Trophoblast cell (in vitro differentiated cells and primary cell): ENCODE measurements at regions not wholly inside any gene's neighbourhood (a gene's known extent, or its start where the extent isn't known, plus 50 kb on each side); places are given as distances from the start of the nearest gene placed in this dataset.
A peak's percentile ranks its signal among the peaks of the same experiment; 100 is the strongest.

ENCODE experiments used
- DNase-seq, 2 donors: peaks; one replicate each; pipeline ENCODE4 v3.0.0-alpha.2; 2016
- H2AFZ ChIP-seq: 2 replicates; pipeline ENCODE4 v1.6.1; 2013; ENCODE audit warnings: low read length, moderate library complexity, mild to moderate bottlenecking; ENCODE audit not compliant: insufficient read depth, poor library complexity
- H2AK5ac ChIP-seq: 2 replicates; pipeline ENCODE4 v1.6.1; 2013; ENCODE audit warnings: mild to moderate bottlenecking, low read length
- H2BK120ac ChIP-seq: 2 replicates; pipeline ENCODE4 v1.6.1; 2013; ENCODE audit warnings: low read length, mild to moderate bottlenecking, moderate library complexity; ENCODE audit not compliant: insufficient read depth, poor library complexity
- H2BK12ac ChIP-seq: 2 replicates; pipeline ENCODE4 v1.6.1; 2013; ENCODE audit warnings: mild to moderate bottlenecking, low read length, moderate library complexity
- H2BK5ac ChIP-seq: 2 replicates; pipeline ENCODE4 v1.6.1; 2013; ENCODE audit warnings: low read length, low read depth, moderate library complexity, mild to moderate bottlenecking; ENCODE audit not compliant: poor library complexity
- H3K14ac ChIP-seq: 2 replicates; pipeline ENCODE4 v1.6.1; 2013; ENCODE audit warnings: mild to moderate bottlenecking, low read length
- H3K18ac ChIP-seq: 2 replicates; pipeline ENCODE4 v1.6.1; 2013; ENCODE audit warnings: mild to moderate bottlenecking, low read length
- H3K23ac ChIP-seq: 2 replicates; pipeline ENCODE4 v1.6.1; 2013; ENCODE audit warnings: low read length
- H3K27ac ChIP-seq: 2 replicates; pipeline ENCODE4 v1.5.1; 2013; ENCODE audit warnings: low read depth, mild to moderate bottlenecking, inconsistent platforms, low read length, moderate library complexity
- H3K27me3 ChIP-seq: 2 replicates; pipeline ENCODE4 v1.6.1; 2013; ENCODE audit warnings: inconsistent platforms, mild to moderate bottlenecking, low read length, moderate library complexity; ENCODE audit not compliant: insufficient read depth
- H3K36me3 ChIP-seq, 2 experiments: 1 replicate in 1 of 2; 2 replicates in 1 of 2; pipeline ENCODE4 v1.6.1; 2013; ENCODE audit warnings: low read length in 2 of 2, mild to moderate bottlenecking in 2 of 2, moderate library complexity in 1 of 2; ENCODE audit not compliant: insufficient read depth in 2 of 2, control insufficient read depth in 1 of 2
- H3K4ac ChIP-seq: 2 replicates; pipeline ENCODE4 v1.6.1; 2013; ENCODE audit warnings: low read depth, mild to moderate bottlenecking, low read length, moderate library complexity
- H3K4me1 ChIP-seq, 2 experiments: 1 replicate in 1 of 2; 2 replicates in 1 of 2; pipeline ENCODE4 v1.6.1; 2013; ENCODE audit warnings: low read length in 2 of 2, mild to moderate bottlenecking in 2 of 2, moderate library complexity in 1 of 2; ENCODE audit not compliant: insufficient read depth in 2 of 2, control insufficient read depth in 1 of 2
- H3K4me2 ChIP-seq: 2 replicates; pipeline ENCODE4 v1.6.1; 2013; ENCODE audit warnings: inconsistent platforms, mild to moderate bottlenecking, low read length, moderate library complexity
- H3K4me3 ChIP-seq: 2 replicates; pipeline ENCODE4 v1.5.1; 2013; ENCODE audit warnings: mild to moderate bottlenecking, low read depth, low read length, inconsistent platforms
- H3K79me1 ChIP-seq: one replicate; pipeline ENCODE4 v1.6.1; 2013; ENCODE audit warnings: low read length
- H3K79me2 ChIP-seq: 2 replicates; pipeline ENCODE4 v1.6.1; 2013; ENCODE audit warnings: low read length, mild to moderate bottlenecking; ENCODE audit not compliant: control insufficient read depth, insufficient read depth, poor library complexity
- H3K9ac ChIP-seq: 2 replicates; pipeline ENCODE4 v1.6.1; 2013; ENCODE audit warnings: mild to moderate bottlenecking, low read length
- H3K9me3 ChIP-seq: 2 replicates; pipeline ENCODE4 v1.6.1; 2013; ENCODE audit warnings: low read depth, mild to moderate bottlenecking, control low read depth, inconsistent platforms, low read length; ENCODE audit not compliant: insufficient read depth
- H4K12ac ChIP-seq: 2 replicates; pipeline ENCODE4 v1.6.1; 2013; ENCODE audit warnings: low read depth, mild to moderate bottlenecking, low read length, moderate library complexity
- H4K8ac ChIP-seq: 2 replicates; pipeline ENCODE4 v1.6.1; 2013; ENCODE audit warnings: low read depth, mild to moderate bottlenecking, low read length, moderate library complexity
- H4K91ac ChIP-seq: one replicate; pipeline ENCODE4 v1.6.1; 2013; ENCODE audit warnings: low read depth, mild to moderate bottlenecking, low read length, moderate library complexity
- WGBS: extraction: QIAGEN DNeasy Blood & Tissue Kit; methylation state at CpG from one replicate; pipeline ENCODE4 v1.1.7; 2013; ENCODE audit warnings: missing lambda C conversion rate; ENCODE audit not compliant: insufficient read length, insufficient coverage; ENCODE audit errors: extremely low coverage; 5-methylcytosine and 5-hydroxymethylcytosine counted together

DNA sequence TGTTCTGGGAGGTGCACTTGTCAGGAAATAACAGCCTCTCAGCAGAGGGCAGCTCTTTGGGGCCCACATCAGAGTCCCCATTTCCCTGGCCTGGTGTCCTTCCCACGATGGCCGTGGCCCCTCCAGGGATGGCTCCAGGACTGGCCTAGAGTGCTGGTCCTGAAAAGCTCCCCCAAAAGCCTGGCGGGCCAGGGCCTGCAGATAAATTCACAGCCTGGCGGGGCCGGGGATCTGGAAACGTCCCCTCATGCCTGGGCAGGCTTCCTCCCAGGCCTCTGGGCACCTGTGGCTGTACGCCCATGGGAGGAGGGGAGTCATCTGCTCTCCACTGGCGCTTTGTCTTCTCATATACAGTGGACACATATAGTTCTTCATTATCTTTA, 52.6 kb upstream of the HS6ST1 start:
- H2AK5ac ChIP-seq, result peak overlapping the region; percentile 20
- H2BK5ac ChIP-seq, result no peak overlapping the region
- no peak overlapping the region for H2AFZ ChIP-seq
- H3K36me3 ChIP-seq, result no peaks in the 10 kb centered on the region
- H4K12ac ChIP-seq, result no peak overlapping the region
- H3K4ac ChIP-seq, result no peak overlapping the region
- peaks cover 6% of the 10 kb centered on the region for H3K79me2 ChIP-seq
- DNase-seq, result no peak
- no peak overlapping the region for H4K8ac ChIP-seq
- peak overlapping the region; percentile 25 for H3K14ac ChIP-seq
- peaks cover 2% of the 10 kb centered on the region for H3K9me3 ChIP-seq
- H3K9ac ChIP-seq, result no peak overlapping the region
- H3K18ac ChIP-seq, result no peak overlapping the region
- peaks cover 34 to 45% of the 10 kb centered on the region in 2 experiments for H3K4me1 ChIP-seq
- peak overlapping the region; percentile 22 for H4K91ac ChIP-seq
- H3K4me3 ChIP-seq, result no peak overlapping the region
- no peaks in the 10 kb centered on the region for H3K27me3 ChIP-seq
- H3K4me2 ChIP-seq, result no peak overlapping the region
- no peak overlapping the region for H3K27ac ChIP-seq
- no peak overlapping the region for H2BK120ac ChIP-seq
- H3K23ac ChIP-seq, result no peak overlapping the region
- H3K79me1 ChIP-seq, result peaks cover 46% of the 10 kb centered on the region
- peak overlapping the region; percentile 20 for H2BK12ac ChIP-seq
- no CpG with 5 or more reads among the region's 8 CpGs for WGBS

DNA sequence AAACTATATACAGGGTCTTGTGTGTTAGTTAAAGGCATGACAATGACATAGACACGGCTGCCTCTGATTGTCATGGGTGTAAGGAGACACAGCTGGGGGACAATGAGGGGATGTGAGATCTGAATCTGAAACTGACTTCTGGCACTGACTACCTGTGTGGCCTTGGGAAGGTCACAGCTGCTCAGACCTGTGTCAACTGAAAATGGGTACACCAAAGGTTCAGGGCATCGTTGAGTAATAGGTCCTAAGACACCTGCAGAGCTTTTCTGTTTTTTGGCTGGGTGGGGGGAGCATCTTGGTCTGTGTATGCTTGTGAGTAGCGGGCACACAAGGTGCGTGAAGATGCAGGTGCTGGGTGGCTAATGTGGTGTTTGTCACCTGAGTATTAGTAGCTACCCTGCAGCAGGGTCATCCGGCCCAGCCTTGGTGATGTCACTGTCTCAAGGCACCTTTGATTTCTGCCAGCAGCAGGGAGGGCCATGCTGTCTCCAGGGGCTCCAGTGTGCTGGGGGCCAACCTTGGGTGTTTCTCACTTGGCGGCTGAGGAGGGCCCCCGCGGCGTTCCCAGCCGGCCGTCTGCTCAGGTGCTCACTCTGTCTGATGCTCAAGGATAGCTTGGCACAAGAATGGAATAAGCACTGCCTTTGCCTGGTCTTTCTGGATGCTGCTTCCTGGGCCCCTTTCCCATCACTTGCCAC, 53.1 kb upstream of the HS6ST1 start:
- Histone ChIP-seq H3K27me3 (no peaks in the 10 kb centered on the region), H3K4ac (no peak overlapping the region)

DNA sequence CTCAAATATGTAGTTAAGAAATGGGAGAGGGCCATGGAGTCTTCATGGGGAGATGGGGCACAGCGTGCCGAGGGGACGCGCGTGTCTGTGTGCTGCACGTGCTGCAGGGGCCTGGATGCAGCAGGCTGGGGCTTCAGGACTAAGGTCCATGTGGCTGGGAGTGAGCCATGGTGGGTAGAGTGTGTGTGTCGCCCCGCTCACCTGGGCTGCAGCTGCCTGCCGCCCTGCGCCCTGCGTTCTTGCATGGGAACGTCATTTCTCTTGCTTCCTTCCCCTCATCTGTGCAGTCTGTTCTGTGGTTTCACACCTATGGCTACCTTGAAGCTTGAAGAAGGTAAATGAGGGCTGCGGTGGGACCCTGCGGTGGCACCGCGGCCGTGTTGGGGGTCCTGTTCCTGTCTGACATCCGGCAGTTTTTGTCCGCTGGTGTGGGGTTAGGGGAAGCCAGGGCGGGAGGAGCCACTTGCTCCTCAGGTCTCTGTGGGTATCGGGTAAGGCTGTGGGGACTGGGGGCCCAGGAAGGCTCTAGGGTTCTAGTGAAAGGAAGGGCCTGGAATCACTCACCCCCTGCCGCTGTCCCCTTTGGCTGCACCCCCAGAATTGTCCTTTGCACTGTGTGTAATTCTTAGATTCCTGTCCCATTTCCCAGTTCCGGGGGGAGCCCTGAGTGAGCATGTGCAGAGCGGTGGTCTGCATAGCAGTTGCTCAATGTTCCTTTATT, 54.1 kb upstream of the HS6ST1 start:
- H3K79me2 ChIP-seq, result peaks cover 5% of the 10 kb centered on the region
- H3K14ac ChIP-seq, result no peak overlapping the region
- H3K4ac ChIP-seq, result no peak overlapping the region
- peaks cover 2% of the 10 kb centered on the region for H3K9me3 ChIP-seq
- H3K4me2 ChIP-seq, result no peak overlapping the region
- peak overlapping the region; percentile 17 for H2BK120ac ChIP-seq
- H2BK5ac ChIP-seq, result no peak overlapping the region
- no peak overlapping the region for H3K23ac ChIP-seq
- H3K18ac ChIP-seq, result no peak overlapping the region
- no peak overlapping the region for H3K9ac ChIP-seq
- no peaks in the 10 kb centered on the region for H3K36me3 ChIP-seq
- no peak overlapping the region for H4K91ac ChIP-seq
- no peak for DNase-seq
- H3K4me3 ChIP-seq, result no peak overlapping the region
- H2AK5ac ChIP-seq, result peak overlapping the region; percentile 1
- H3K4me1 ChIP-seq, result peaks cover 39 to 52% of the 10 kb centered on the region in 2 experiments
- WGBS, result no CpG with 5 or more reads among the region's 24 CpGs
- peaks cover 46% of the 10 kb centered on the region for H3K79me1 ChIP-seq
- peak overlapping the region; percentile 3 for H2BK12ac ChIP-seq
- H3K27me3 ChIP-seq, result no peaks in the 10 kb centered on the region
- H2AFZ ChIP-seq, result no peak overlapping the region
- no peak overlapping the region for H4K8ac ChIP-seq
- H3K27ac ChIP-seq, result no peak overlapping the region
- H4K12ac ChIP-seq, result no peak overlapping the region

More for the DNA sequence above, 53.1 kb upstream of the HS6ST1 start:
- Histone ChIP-seq H3K36me3 (no peaks in the 10 kb centered on the region), H3K9ac (no peak overlapping the region), H3K18ac (no peak overlapping the region), H3K4me2 (no peak overlapping the region), H4K8ac (no peak overlapping the region), H3K79me1 (peaks cover 49% of the 10 kb centered on the region), H4K12ac (no peak overlapping the region), H2BK120ac (no peak overlapping the region), H2BK12ac (peak overlapping the region; percentile 6), H3K14ac (no peak overlapping the region), H3K9me3 (peaks cover 2% of the 10 kb centered on the region), H3K23ac (no peak overlapping the region), H2AFZ (no peak overlapping the region), H2AK5ac (peak overlapping the region; percentile 33), H3K4me3 (no peak overlapping the region), H3K27ac (no peak overlapping the region), H3K79me2 (peaks cover 6% of the 10 kb centered on the region), H4K91ac (peak overlapping the region; percentile 37), H2BK5ac (no peak overlapping the region), H3K4me1 (peaks cover 36 to 48% of the 10 kb centered on the region in 2 experiments)
- no peak for DNase-seq
- WGBS, result no CpG with 5 or more reads among the region's 11 CpGs

DNA sequence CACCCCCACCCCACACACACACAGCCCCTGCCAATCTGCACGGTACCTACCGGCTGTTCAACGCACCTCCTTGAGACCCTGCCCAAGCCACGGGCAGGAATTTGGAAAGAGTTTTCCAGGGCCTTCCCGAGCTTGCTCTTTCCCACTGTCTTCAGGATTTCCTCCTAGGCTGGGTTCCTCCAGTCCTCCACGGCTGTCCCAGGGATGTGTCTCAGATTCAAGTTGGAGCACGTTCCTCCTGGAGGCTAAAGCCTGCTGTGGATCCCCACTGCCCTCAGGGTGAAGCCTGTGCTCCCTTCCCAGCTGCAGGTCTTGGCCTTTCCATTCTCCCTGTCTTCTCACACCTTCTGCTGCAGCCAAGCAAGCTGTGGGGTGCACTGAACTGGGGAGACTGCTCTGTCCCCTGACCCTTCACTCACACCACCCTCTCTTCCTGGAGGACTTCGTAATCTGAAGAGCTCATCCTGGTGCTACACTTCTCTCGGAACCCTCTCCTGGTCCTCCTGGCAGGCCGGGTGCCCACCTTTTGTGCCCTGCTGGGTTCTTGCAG, 54.9 kb upstream of the HS6ST1 start:
- peak overlapping the region; percentile 79 for H3K14ac ChIP-seq
- no peak overlapping the region for H2BK5ac ChIP-seq
- peak overlapping the region; percentile 7 for H3K18ac ChIP-seq
- H4K8ac ChIP-seq, result peak overlapping the region; percentile 34
- no peak overlapping the region for H3K27ac ChIP-seq
- H3K79me2 ChIP-seq, result peaks cover 5% of the 10 kb centered on the region
- no peaks in the 10 kb centered on the region for H3K27me3 ChIP-seq
- no peak overlapping the region for H3K4me3 ChIP-seq
- peak overlapping the region; percentile 52 for H4K91ac ChIP-seq
- H3K23ac ChIP-seq, result no peak overlapping the region
- H3K4ac ChIP-seq, result peak overlapping the region; percentile 26
- H3K4me1 ChIP-seq, result peaks cover 39 to 51% of the 10 kb centered on the region in 2 experiments
- H2AK5ac ChIP-seq, result peak overlapping the region; percentile 59
- peaks cover 45% of the 10 kb centered on the region for H3K79me1 ChIP-seq
- H2BK12ac ChIP-seq, result peak overlapping the region; percentile 70
- H3K4me2 ChIP-seq, result no peak overlapping the region
- H4K12ac ChIP-seq, result no peak overlapping the region
- peaks cover 2% of the 10 kb centered on the region for H3K9me3 ChIP-seq
- H2AFZ ChIP-seq, result no peak overlapping the region
- no CpG with 5 or more reads among the region's 10 CpGs for WGBS
- no peak overlapping the region for H3K9ac ChIP-seq
- H2BK120ac ChIP-seq, result peak overlapping the region; percentile 18
- DNase-seq, result peak in 1 of 2 donors; percentile 49
- H3K36me3 ChIP-seq, result no peaks in the 10 kb centered on the region
